Myocyte (in vitro differentiated cells): ENCODE measurements at regions not wholly inside any gene's neighbourhood (a gene's known extent, or its start where the extent isn't known, plus 50 kb on each side); places are given as distances from the start of the nearest gene placed in this dataset.

Experiments
- DNase-seq: peaks from one replicate; pipeline ENCODE4 v3.0.0-alpha.2; 2012; ENCODE audit warnings: low read depth

DNA sequence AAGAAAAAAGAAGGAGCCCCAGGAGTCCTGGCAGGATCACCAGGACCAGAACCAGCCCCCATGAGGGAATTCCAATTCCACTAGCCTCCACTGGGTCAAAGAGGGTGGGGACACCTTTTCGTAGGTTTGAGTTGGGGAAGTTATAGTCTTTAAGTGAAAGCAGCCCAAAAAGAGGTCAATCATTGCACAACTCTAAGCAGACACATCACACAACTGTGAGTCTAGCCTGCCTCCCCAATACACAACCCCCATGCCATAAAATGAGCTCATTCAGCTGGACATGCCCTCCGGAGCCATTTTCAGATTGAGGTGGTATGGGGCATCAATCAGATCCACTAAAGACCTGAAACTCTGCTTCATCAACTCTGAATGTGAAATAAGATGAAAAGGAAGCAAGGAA is 179.9 kb downstream of the NPHP4 start:
- no peak for DNase-seq

DNA sequence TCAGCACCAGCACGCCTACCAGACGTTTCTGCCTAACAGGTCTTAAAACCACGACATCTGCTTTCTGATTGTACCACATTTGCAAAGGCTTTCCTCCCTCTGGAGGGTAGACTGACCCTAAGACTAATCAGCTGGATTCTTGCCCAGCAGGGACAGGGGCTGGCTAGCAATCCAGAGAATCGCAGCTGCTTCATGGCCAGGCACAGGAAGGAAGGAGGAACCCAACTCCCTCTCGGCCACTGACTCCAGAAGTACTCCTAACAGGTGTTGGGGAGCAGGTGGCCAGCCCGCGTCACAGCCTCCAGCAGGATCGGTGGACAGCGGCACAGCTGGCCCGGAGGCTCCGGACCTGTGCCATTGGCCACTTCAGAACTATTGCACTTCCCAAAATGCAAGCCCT is 180.8 kb downstream of the NPHP4 start:
- peak; percentile 37 for DNase-seq

DNA sequence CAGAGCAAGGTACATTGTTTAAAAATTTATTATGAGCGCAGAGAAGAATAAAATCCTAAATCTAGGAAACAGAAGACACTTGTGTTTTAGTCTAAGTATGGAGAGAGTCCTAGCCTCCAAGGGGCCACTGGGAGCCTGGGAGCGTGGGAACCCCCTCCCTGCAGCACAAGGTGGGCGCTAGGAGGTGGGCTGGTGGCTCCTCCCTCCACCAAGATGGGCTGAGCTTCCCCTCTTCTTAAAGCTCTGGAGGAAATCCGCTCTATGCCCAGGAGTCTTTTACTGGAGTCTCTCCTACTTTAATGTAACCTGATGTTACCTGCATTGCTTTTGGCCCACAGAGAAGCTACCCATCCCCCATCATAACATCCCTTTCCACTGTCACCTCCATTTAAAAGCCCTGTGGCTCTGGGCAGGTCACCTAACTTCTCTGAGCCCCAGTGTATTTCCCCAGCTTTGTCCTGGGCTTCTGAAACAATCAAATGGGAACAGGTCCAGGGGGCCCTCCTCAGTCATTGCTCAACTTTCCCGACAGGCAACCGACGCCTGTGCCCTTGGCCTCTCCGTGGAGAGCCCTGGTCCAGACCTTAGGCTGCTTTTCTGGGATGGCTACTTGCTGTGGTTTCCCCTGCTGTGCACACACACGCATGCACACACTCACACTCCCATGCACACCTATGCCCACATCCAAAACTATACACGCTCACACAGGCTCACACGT is 181.5 kb downstream of the NPHP4 start:
- DNase-seq, result no peak

DNA sequence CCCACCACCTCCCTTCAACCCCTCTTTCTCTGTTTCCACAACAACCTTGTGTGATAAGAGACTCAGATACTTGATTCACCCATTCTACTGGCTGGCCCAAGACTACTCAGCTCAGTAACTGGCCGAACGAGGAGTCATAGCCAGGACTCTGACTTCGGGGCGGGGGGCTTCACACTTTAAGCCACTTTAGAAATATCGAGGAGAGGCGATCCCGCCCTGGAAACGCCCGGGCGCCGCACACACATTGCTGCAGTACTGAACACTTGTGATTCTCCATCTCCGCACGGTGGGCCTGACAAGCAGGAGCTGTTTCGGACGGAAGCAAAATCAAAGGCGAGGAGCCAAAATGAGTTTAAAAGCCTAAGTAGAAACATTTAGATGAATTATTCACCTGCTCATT is 182.1 kb downstream of the NPHP4 start:
- no peak for DNase-seq

DNA sequence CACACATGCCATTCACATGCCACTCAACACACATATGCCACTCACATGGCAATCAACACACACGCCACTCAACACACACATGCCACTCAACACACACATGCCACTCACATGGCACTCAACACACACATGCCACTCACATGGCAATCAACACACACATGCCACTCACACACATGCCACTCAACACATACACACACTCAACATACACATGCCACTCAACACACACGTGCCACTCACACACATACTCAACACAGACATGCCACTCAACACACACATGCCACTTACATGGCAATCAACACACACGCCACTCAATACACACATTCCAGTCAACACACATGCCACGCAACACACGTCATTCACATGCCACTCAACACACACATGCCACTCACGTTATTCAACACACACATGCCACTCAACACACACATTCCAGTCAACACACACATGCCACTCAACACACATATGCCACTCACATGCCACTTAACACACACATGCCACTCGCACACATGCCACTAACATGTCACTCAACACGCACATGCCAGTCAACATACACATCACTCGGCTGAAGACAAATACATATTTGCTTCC is 182.9 kb downstream of the NPHP4 start:
- no peak for DNase-seq

DNA sequence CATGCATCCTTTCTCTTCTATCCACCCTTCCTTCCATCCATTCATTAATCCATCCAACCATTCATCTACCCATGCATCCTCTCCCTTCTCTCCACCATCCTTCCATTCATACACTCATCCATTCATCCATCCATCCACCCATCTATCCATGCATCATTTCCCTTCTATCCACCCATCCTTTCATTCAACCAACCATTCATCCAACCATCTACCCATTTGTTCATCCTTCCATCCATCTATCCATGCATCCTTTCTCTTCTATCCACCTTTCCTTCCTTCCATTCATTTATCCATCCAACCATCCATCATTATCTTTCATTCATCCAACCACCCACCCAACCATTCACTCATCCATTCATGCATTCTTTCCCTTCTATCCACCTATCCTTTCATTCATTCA is 188.4 kb downstream of the NPHP4 start:
- no peak for DNase-seq

DNA sequence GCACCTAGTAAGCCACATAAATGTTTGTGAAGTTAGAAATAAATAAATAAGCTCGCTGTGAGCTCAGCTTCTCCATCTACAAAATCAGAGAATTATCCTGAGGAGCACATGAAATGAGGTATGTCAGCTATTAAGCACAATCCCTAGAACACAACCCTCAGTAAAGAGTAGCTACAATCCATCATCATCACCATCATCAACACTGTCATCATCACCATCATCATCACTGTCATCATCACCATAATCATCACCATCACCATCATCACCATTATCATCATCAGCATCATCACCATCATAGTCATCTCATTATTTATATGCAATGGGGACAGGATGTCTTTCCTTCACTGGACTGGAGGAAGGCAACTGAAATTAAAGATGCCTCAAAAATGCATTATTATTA is 189.6 kb downstream of the NPHP4 start:
- no peak for DNase-seq

DNA sequence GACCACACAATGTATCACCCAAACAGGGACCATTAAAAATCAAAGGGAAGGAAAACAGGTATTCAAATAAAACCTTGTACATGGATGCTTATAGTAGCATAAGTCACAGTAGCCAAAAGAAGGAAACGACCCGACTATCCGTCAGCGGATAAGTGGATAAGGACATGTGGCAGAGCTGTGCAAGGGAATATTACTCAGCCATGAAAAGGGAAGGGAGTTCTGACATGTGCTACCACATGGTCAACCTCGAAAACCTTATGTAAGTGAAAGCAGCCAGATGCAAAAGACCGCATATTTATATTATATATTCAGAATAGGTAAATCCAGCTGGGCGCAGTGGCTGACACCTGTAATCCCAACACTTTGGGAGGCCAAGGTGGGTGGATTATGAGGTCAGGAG is 193.3 kb downstream of the NPHP4 start:
- DNase-seq, result no peak

DNA sequence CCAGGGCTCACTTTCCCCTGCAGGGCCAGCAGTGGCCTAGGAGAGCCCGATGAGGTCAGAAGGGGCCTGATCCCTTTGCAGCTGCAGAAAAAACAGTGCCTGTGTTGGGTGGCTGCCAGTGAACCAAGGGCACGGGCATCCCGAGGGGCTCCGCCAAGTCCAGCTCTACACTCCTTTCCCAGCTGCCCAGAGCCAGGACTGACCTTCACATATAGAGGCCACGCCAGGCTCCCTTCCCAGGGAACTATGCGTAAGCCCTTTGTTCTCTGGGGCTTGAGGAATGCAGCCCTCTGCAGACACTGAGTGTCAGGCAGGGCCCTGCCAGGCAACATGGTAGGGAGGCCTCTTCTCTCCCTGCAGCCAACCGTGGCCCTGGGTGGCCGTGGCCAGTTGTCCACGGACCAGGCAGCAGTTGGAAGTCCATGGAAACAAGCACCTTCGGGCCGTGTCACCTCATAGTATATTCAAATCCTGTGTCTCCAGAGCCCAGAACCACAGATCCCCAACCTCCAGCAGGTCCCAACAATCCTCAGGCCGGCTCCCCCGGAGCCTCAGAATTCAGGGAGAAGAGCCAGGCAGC is 194.0 kb downstream of the NPHP4 start:
- DNase-seq, result no peak

DNA sequence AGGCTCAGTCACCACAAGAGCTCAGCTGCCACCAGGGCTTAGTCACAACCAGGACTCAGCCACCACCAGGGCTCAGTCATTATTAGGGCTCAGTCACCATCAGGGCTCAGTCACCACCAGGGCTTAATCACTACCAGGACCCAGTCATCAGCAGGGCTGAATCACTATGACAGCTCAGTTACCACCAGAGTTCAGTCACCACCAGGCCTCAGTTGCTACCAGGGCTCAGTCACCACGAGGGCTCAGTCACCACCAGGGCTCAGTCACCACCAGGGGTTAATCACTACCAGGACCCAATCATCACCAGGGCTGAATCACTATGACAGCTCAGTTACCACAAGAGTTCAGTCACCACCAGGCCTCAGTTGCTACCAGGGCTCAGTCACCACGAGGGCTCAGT is 196.2 kb downstream of the NPHP4 start:
- DNase-seq, result no peak

DNA sequence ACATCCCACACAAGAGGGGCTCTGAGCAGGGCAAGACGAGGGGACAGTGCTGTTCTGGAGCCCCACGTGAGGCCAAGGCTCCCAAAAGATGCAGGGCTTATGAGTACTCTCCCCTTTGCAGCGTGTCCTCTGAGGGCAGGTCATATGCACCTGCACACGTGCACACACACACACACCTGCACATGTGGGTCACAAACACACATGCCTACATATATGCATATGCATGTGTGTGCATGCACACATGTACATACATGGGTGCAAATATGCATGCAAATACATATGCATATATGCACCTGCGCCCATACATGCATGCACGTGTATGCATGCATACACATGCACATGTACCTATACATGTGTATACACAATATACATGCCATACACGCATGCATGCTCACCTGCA is 197.9 kb downstream of the NPHP4 start:
- no peak for DNase-seq

DNA sequence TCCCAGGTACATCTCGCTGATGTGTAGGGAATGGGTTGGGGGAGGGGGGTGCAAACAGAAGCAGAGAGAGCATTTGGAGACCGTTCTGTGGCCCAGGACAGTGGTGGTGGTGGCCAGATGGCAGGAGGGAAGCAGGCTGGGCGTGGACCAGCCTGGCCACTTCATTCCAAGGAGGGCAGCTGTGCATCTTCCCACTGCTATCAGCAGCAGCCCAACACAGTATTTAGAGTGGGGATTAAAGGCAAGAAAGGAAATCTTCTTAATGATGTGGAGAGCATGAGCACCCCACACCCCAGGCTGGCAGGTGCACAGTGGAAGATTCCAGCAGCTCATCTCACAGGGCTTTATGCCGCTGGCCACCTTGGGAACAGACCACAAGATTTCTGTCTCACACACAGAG is 198.7 kb downstream of the NPHP4 start:
- DNase-seq, result no peak

DNA sequence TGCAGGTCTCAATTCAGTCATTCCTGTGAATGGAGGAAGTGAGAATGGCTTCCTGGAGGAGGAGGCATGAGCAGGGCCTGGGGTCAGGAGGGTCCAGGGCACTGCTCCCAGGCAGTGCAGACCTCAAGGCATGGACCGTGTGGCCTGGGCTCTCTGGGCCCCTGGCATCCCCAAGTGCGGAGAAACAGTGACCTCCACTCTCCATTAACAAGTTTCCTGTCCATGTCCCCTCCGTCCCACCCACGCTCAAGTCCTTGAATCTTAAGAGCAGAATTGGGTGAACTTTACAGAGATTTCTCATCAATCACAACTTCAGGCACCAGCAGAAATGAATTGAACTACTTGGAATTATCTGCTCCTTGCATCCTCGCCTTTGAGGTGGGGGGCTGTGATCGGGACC is 211.1 kb downstream of the NPHP4 start:
- no peak for DNase-seq

DNA sequence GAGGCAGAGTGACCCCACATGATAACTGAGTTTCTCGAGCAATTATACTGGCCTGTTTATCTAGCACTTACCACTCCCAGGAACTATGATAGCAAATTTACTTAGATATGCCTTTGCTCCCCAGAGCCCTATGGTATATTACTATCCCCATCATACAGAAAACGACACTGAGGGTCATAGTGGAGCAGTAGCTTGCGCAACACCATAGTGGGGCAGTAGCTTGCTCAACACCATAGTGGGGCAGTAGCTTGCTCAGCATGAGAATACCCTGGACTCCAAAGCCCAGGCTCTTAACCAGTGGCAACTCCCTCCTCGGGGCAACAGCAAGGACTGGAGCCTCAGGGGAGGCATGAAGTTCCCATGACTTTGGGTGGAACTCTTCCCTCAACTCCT is 211.9 kb downstream of the NPHP4 start:
- no peak for DNase-seq

DNA sequence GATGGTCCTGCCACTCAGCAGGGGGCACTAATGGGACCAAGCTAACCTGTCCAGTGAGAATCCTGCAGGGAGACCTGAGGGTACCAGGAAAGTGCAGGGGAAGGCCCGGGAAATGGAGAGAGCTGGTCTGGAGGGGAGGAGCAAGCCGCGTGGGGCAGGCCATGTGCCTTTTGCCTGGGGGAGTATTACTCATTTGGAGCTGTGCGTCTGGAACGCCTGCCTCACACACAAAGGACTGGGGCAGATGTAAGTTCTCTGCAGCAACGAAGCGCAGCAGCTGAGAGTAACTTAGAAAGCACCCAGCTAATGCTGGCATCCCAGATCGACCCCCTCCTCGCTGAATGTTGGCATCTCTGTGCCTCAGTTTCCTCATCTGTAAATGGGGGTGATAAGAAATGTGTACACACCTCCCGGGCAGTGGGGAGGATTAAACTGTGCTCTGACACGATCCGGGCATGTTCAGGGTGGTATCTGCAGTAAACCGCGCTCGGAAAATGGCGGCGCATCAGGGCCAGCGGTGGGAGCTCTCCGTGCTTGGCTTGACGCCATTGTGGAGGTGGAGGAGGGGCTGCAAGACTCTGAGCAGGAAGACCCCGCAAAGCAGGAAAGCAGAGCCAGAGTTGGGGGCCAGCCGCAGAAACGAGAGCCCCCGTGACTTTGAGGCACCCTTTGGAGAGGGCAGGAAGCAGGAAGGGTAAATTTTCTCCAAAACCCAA is 212.5 kb downstream of the NPHP4 start:
- DNase-seq, result no peak

DNA sequence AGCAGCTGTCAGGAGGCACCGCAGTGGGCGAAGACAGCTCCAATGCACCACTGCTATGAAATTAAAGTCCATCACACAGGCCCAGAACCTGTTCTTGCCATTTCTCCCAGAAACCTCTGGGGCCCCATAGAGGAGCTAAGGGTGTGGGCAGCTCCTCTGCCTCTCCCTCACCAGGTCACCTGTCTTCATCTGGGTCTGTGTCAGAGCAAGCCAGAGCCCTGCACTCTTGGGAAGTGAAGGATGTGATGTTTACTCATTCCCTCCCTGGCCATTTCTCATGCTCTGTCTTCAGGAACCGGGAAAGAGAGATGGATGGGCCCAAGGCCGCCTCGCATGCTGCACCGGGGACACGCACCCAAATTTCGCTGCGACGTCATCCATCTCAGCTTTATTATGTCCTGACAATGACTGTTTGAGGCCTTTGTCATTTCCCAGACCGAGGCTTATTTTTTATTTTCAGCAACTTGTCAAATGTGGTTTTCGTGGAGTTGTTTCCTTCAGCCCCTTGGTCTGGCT is 216.1 kb downstream of the NPHP4 start:
- DNase-seq, result no peak

DNA sequence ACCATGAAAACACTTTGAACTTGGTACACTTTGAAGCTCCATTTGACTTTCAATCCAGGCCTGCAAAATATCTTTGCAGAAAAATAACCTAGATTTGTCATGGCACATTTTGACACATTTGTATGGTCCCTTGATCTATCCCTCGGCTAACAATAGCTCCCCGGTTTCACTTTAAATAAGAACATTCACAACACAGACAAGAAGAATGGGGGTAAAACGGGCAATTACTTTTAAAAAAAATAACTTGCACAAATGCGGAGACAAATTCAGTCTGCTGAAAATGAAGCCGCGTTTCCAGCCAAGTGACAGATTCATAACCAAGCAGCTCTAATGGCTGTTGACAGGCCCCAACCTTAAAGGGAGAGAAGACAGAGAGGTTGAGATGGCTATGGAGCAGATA is 218.2 kb downstream of the NPHP4 start:
- DNase-seq, result no peak

DNA sequence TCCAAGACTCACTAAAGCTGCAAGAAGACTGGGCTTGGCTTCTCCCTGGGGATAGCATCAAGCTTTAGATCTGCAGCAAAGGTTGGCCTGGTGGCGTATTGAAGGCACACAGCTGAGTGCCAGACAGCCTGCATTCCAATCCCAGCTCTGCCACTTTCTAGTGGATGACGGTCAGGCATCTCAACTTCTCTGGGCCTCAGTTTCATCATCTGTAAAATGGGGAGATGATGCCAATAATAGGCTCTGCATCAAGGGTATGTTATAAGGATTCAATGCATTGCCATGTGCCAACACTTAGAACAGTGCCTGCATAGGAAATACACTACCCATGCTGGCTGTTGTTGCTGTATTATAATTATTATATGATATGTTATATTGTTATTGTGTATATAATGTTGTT is 220.4 kb downstream of the NPHP4 start:
- no peak for DNase-seq

DNA sequence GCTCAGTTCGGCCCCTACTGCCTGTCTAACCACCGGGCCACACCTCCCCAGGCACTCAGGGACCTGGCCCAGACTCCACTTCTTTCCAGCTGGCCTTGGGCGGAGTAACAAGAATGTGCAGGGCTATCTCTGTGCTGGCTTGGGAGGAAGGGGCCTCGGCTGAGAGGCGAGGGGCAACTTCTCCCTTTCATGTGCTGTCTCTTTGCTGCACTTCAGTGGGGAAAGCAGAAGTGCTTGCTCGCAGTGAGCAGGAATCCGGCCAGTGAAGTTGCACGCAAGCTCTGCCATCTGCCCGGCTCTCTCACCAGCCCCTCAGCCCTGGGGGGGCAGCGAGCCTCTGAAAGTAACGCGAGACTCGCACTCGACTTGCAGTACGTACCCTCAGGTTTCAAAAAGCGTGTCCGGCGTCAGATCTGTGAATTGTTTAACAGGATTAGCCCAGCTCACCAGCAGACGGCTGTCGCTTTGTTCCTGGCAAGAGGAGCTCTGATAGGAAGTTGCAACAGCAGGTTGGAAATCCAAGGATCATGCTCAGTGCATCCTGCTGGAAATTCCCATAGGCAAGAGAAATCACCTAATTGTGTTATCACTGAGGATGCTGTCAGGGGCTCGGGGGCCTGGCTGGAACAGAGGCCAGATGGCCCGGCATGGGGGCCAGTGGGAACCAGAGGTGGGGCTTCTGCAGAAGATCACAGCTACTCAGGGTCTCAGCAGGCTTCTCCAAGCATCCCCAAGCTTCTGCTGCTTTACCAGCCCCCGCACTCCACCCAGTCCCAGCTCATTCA is 221.1 kb downstream of the NPHP4 start:
- DNase-seq, result peak; percentile 0

DNA sequence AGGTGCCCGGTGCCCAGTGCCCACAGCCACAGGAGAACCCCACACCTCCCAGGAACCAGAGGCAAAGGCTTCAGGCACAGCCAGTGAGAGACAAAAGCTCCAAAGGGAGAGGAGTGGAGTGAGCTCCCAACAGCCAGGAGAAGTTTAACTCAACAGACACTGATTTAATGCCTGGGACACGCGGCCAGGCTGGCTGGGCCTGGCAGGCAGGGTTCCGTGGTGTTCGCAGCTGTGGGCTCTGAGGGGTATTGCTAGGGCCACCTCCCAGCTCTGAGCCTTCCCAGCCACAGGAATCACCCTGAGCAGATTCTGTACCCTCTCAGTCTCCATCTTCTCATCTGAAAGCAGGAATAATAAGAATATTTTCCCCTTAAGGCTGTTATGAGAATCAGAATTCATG is 222.5 kb downstream of the NPHP4 start:
- no peak for DNase-seq

DNA sequence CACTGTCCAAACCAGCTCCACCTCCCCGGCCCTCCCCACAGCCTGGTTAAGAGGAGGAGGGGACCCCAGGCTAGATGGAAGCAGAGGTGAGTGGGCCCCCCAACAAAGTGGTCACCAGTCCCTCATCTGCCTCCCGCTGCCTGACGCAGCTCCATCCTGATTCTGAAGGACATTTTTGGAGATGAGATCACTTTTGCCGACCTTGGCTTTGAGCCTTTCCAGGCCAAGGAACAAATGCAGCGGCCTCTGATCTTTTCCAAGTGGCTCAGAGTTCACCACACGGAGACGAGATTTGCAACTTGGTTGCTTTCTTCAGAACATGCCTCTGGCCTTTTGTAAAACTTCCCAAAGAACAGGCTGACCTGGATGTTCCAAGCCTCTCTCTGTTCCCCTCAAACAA is 223.1 kb downstream of the NPHP4 start:
- no peak for DNase-seq

DNA sequence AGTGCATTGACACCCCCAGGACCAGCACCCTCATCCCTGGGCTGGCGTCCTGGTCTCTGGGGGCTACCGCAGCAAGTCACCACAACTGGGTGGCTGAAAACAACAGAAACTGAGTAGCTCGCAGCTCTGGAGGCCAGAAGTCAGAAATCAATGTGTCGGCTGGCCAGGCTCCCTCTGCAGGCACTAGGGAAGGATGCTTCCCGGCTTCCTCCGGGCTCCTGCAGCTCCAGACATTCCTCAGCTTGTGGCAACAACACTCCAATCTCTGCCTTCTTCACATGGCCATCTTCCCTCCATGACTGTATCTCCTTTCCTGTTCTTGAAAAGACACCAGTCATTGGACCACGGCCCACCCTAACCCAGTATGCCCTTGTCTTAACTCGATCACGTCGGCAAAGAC is 224.2 kb downstream of the NPHP4 start:
- no peak for DNase-seq
